DOHH2 (cell line): ENCODE measurements at regions not wholly inside any gene's neighbourhood (a gene's known extent, or its start where the extent isn't known, plus 50 kb on each side); places are given as distances from the start of the nearest gene placed in this dataset.

Experiments
- H3F3A ChIP-seq: fragments of 200-600 bp; sonication (generic), shearing (Covaris generic); 2 replicates; pipeline ENCODE4 v1.6.0; 2016; ENCODE audit warnings: antibody characterized with exemption, mild to moderate bottlenecking; ENCODE audit not compliant: control insufficient read depth, insufficient read depth
- H3K27ac ChIP-seq: fragments of 200-600 bp; sonication (generic); 2 replicates; pipeline ENCODE4 v1.5.1; 2014; ENCODE audit warnings: low read depth, mild to moderate bottlenecking, low read length, moderate library complexity
- H3K27me3 ChIP-seq: fragments of 200-600 bp; sonication (generic); 2 replicates; pipeline ENCODE4 v1.6.1; 2014; ENCODE audit warnings: mild to moderate bottlenecking, low read length, mixed read lengths; ENCODE audit not compliant: control insufficient read depth
- H3K36me3 ChIP-seq: fragments of 200-600 bp; sonication (generic); 2 replicates; pipeline ENCODE4 v1.6.1; 2014; ENCODE audit warnings: mild to moderate bottlenecking, low read length, moderate library complexity, mixed read lengths; ENCODE audit not compliant: control insufficient read depth
- H3K4me1 ChIP-seq: fragments of 200-600 bp; sonication (generic); 2 replicates; pipeline ENCODE4 v1.6.1; 2014; ENCODE audit warnings: mild to moderate bottlenecking, low read length, mixed read lengths; ENCODE audit not compliant: control insufficient read depth
- H3K4me2 ChIP-seq: fragments of 200-600 bp; sonication (generic); 2 replicates; pipeline ENCODE4 v1.6.0; 2014; ENCODE audit warnings: mild to moderate bottlenecking, low read length, moderate library complexity
- H3K4me3 ChIP-seq: fragments of 200-600 bp; sonication (generic); 2 replicates; pipeline ENCODE4 v1.5.1; 2014; ENCODE audit warnings: mild to moderate bottlenecking, low read length, mixed read lengths
- H3K79me2 ChIP-seq: fragments of 200-600 bp; sonication (generic); 2 replicates; pipeline ENCODE4 v1.6.1; 2014; ENCODE audit warnings: mild to moderate bottlenecking, low read length, mixed read lengths; ENCODE audit not compliant: control insufficient read depth
- H3K9me2 ChIP-seq: fragments of 200-600 bp; sonication (generic); replicated peaks from 2 replicates; pipeline ENCODE4 v1.6.1; 2014; ENCODE audit warnings: mild to moderate bottlenecking, low read length, mixed read lengths; ENCODE audit not compliant: control insufficient read depth
- H3K9me3 ChIP-seq: fragments of 200-600 bp; sonication (generic); 2 replicates; pipeline ENCODE4 v1.6.1; 2014; ENCODE audit warnings: antibody characterized with exemption, low read length, mixed read lengths; ENCODE audit not compliant: control insufficient read depth, insufficient read depth
- H4K20me1 ChIP-seq: fragments of 200-600 bp; sonication (generic); 2 replicates; pipeline ENCODE4 v1.6.0; 2014; ENCODE audit warnings: low read depth, mild to moderate bottlenecking, antibody characterized with exemption, low read length, moderate library complexity; ENCODE audit not compliant: control insufficient read depth, insufficient read depth
- CTCF ChIP-seq: fragments of 200-600 bp; sonication (generic); IDR thresholded peaks from one replicate; pipeline ENCODE4 v1.5.1; 2014; ENCODE audit warnings: antibody characterized with exemption, mild to moderate bottlenecking, low read depth, low read length; ENCODE audit not compliant: poor library complexity, severe bottlenecking
- EZH2phosphoT487 ChIP-seq: fragments of 200-600 bp; sonication (generic); IDR thresholded peaks from 2 replicates; pipeline ENCODE4 v1.6.1; 2017; ENCODE audit warnings: borderline replicate concordance, mild to moderate bottlenecking, antibody characterized with exemption, low read length, moderate library complexity, mixed read lengths

GRCh38 chr3:168616915-168617314, 521.2 kb upstream of the GOLIM4 start:
- no peaks in the 10 kb centered on the region for H3K9me3 ChIP-seq
- TF ChIP-seq CTCF (no peak), EZH2phosphoT487 (no peak)
- H3K27me3 ChIP-seq, result peaks cover 2% of the 10 kb centered on the region; the same call in 1 of the 2 replicates
- no peak overlapping the region for H3K4me2 ChIP-seq
- H3K9me2 ChIP-seq, result no peaks in the 10 kb centered on the region
- H3K27ac ChIP-seq, result no peak overlapping the region
- no peaks in the 10 kb centered on the region for H3K36me3 ChIP-seq
- H3F3A ChIP-seq, result no peaks in the 10 kb centered on the region
- H3K4me1 ChIP-seq, result no peaks in the 10 kb centered on the region
- no peak overlapping the region for H3K4me3 ChIP-seq
- no peaks in the 10 kb centered on the region for H3K79me2 ChIP-seq
- no peaks in the 10 kb centered on the region for H4K20me1 ChIP-seq

GRCh38 chr3:168615493-168616020, 519.8 kb upstream of the GOLIM4 start:
- Histone ChIP-seq H3K27ac (no peak overlapping the region), H3K4me2 (no peak overlapping the region), H3F3A (no peaks in the 10 kb centered on the region), H4K20me1 (no peaks in the 10 kb centered on the region), H3K79me2 (no peaks in the 10 kb centered on the region), H3K9me2 (no peaks in the 10 kb centered on the region), H3K27me3 (peaks cover 2% of the 10 kb centered on the region; the same call in 1 of the 2 replicates), H3K9me3 (no peaks in the 10 kb centered on the region), H3K36me3 (no peaks in the 10 kb centered on the region), H3K4me1 (no peaks in the 10 kb centered on the region), H3K4me3 (no peak overlapping the region)
- TF ChIP-seq CTCF (no peak), EZH2phosphoT487 (no peak)

GRCh38 chr3:168613151-168613550, 517.4 kb upstream of the GOLIM4 start:
- no peaks in the 10 kb centered on the region for H3K36me3 ChIP-seq
- TF ChIP-seq EZH2phosphoT487, result no peak
- no peak for TF ChIP-seq CTCF
- peaks cover 2% of the 10 kb centered on the region; the same call in 1 of the 2 replicates for H3K27me3 ChIP-seq
- no peaks in the 10 kb centered on the region for H3K9me2 ChIP-seq
- H3K4me3 ChIP-seq, result no peak overlapping the region
- no peaks in the 10 kb centered on the region for H4K20me1 ChIP-seq
- H3K79me2 ChIP-seq, result no peaks in the 10 kb centered on the region
- H3F3A ChIP-seq, result no peaks in the 10 kb centered on the region
- H3K4me1 ChIP-seq, result no peaks in the 10 kb centered on the region
- H3K9me3 ChIP-seq, result no peaks in the 10 kb centered on the region
- H3K27ac ChIP-seq, result no peak overlapping the region
- H3K4me2 ChIP-seq, result no peak overlapping the region
